Activated T-cell treated with anti-CD3 and anti-CD28 coated beads for 24 hours (primary cell): ENCODE measurements at regions not wholly inside any gene's neighbourhood (a gene's known extent, or its start where the extent isn't known, plus 50 kb on each side); places are given as distances from the start of the nearest gene placed in this dataset.

ENCODE experiments used
- DNase-seq: peaks from one replicate; pipeline ENCODE4 v3.0.0-alpha.2; 2020; ENCODE audit warnings: low read depth

- no peak for DNase-seq
These were observed 625.4 kb downstream of the NTRK3 start for GRCh38 chr15:87631093-87631492.

GRCh38 chr15:87628311-87628710, 628.2 kb downstream of the NTRK3 start:
- DNase-seq, result no peak

- DNase-seq, result no peak
These were observed 629.7 kb downstream of the NTRK3 start for GRCh38 chr15:87626860-87627259.

GRCh38 chr15:87623832-87624231, 632.7 kb downstream of the NTRK3 start:
- no peak for DNase-seq

- DNase-seq, result no peak
These were observed 636.1 kb downstream of the NTRK3 start for GRCh38 chr15:87620393-87620792.

GRCh38 chr15:87619161-87619960, 637.2 kb downstream of the NTRK3 start:
- DNase-seq, result no peak

GRCh38 chr15:87618203-87618725, 638.3 kb downstream of the NTRK3 start:
- no peak for DNase-seq

GRCh38 chr15:87614704-87615103, 641.8 kb downstream of the NTRK3 start:
- DNase-seq, result no peak

- no peak for DNase-seq
These were observed 646.2 kb downstream of the NTRK3 start for GRCh38 chr15:87610366-87610765.

- no peak for DNase-seq
These were observed 646.6 kb downstream of the NTRK3 start for GRCh38 chr15:87609894-87610293.

- no peak for DNase-seq
These were observed 647.1 kb downstream of the NTRK3 start for GRCh38 chr15:87609474-87609873.

- DNase-seq, result no peak
These were observed 648.1 kb downstream of the NTRK3 start for GRCh38 chr15:87608238-87609028.

GRCh38 chr15:87606971-87607370, 649.6 kb downstream of the NTRK3 start:
- DNase-seq, result no peak

- DNase-seq, result no peak
These were observed 651.6 kb downstream of the NTRK3 start for GRCh38 chr15:87604857-87605446.

- DNase-seq, result no peak
These were observed 654.2 kb downstream of the NTRK3 start for GRCh38 chr15:87602371-87602770.

GRCh38 chr15:87599616-87600015, 656.9 kb downstream of the NTRK3 start:
- DNase-seq, result no peak

- DNase-seq, result no peak
These were observed 659.0 kb downstream of the NTRK3 start for GRCh38 chr15:87597346-87598052.

- no peak for DNase-seq
These were observed 665.0 kb downstream of the NTRK3 start for GRCh38 chr15:87591582-87591981.

GRCh38 chr15:87591042-87591441, 665.5 kb downstream of the NTRK3 start:
- DNase-seq, result no peak

GRCh38 chr15:87589134-87589533, 667.4 kb downstream of the NTRK3 start:
- no peak for DNase-seq

- no peak for DNase-seq
These were observed 674.4 kb downstream of the NTRK3 start for GRCh38 chr15:87582169-87582568.

- DNase-seq, result no peak
These were observed 677.0 kb downstream of the NTRK3 start for GRCh38 chr15:87579537-87579936.
